ENCODE measurements at regions not wholly inside any gene's neighbourhood (a gene's known extent, or its start where the extent isn't known, plus 50 kb on each side); places are given as distances from the start of the nearest gene placed in this dataset.

DNA sequence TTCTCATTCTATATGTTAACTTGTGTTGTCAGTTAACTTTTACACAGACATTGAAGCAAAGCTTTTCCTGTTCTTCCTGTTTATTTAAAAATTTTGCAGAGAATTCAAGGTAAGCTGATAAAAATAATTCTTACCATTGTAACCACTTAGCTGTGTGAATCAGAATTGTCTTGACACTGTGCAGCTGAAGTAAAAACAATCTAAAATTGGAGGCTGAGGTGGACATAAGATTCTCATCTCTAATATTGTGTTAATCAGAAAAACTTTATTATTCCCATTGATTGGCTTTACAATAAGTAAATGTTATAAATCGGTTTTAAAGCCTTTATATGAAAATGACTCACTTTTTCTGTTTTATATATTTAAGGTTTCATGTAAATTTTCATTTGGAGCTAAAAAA, 240.3 kb upstream of the PLEKHG7 start:
- TF ChIP-seq, protein P1, sequence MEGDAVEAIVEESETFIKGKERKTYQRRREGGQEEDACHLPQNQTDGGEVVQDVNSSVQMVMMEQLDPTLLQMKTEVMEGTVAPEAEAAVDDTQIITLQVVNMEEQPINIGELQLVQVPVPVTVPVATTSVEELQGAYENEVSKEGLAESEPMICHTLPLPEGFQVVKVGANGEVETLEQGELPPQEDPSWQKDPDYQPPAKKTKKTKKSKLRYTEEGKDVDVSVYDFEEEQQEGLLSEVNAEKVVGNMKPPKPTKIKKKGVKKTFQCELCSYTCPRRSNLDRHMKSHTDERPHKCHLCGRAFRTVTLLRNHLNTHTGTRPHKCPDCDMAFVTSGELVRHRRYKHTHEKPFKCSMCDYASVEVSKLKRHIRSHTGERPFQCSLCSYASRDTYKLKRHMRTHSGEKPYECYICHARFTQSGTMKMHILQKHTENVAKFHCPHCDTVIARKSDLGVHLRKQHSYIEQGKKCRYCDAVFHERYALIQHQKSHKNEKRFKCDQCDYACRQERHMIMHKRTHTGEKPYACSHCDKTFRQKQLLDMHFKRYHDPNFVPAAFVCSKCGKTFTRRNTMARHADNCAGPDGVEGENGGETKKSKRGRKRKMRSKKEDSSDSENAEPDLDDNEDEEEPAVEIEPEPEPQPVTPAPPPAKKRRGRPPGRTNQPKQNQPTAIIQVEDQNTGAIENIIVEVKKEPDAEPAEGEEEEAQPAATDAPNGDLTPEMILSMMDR (IDR thresholded peaks at IDR 0.05 in 2 of 3, conservative IDR thresholded peaks at IDR 0.05 in 1 of 3; ENCODE audit: borderline replicate concordance in 1 of 3, insufficient read depth in 1 of 3, low read depth in 2 of 3, low read length in 2 of 3) = no peak
- no peak for TF ChIP-seq EZH2 (IDR thresholded peaks at IDR 0.05)
- TF ChIP-seq, protein P2, sequence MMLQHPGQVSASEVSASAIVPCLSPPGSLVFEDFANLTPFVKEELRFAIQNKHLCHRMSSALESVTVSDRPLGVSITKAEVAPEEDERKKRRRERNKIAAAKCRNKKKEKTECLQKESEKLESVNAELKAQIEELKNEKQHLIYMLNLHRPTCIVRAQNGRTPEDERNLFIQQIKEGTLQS (IDR thresholded peaks at IDR 0.05) = no peak
- TF ChIP-seq, protein P3, sequence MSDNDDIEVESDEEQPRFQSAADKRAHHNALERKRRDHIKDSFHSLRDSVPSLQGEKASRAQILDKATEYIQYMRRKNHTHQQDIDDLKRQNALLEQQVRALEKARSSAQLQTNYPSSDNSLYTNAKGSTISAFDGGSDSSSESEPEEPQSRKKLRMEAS (IDR thresholded peaks at IDR 0.05) = no peak

All from HCT116 (cell line).